Activated CD4-positive, alpha-beta T cell treated with anti-CD3 and anti-CD28 coated beads, Interleukin-2, amount 50 U/mL, for 4 hours (primary cell): ENCODE measurements at regions not wholly inside any gene's neighbourhood (a gene's known extent, or its start where the extent isn't known, plus 50 kb on each side); places are given as distances from the start of the nearest gene placed in this dataset.

Experiments used
- DNase-seq, 2 experiments: peaks; one replicate each; pipeline ENCODE4 v3.0.0-alpha.2; 2020

DNA sequence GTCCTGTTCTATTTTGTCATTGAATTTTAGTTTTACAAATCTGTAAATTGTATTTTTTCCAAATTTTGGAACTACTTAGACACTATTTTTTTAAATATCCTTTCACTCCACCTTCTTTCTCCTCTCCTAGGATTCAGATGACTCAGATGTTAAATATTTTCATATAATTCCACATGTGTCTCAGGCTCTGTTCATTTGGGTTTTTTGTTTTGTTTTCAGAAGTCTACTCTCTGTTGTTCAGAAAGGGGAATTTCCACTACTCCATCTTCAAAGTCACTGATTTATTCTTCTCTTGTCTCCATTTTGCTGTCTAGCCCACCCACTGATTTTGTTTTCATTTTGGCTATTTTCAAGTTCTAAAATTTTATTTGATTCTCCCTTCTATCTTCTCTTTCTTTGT, 264.0 kb upstream of the SLIT2 start:
- no peak for DNase-seq

DNA sequence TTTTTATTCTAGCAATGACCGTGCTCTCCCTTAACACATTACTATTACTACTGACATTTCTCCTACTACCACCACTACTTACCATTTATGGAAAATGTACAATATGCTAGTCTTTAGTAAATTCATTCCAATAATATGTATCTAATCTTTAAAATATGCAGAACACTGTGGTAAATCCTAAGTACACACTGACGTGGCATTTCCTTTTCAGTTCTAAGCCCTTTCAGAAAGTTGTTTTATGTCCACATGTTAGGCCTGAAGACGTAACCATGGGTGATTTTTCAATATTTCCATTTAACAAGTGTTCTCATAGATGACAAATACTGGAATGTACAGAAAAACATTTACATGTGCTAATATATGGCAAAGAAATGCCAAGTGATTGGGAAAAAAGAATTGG, 268.6 kb upstream of the SLIT2 start:
- DNase-seq, result no peak

DNA sequence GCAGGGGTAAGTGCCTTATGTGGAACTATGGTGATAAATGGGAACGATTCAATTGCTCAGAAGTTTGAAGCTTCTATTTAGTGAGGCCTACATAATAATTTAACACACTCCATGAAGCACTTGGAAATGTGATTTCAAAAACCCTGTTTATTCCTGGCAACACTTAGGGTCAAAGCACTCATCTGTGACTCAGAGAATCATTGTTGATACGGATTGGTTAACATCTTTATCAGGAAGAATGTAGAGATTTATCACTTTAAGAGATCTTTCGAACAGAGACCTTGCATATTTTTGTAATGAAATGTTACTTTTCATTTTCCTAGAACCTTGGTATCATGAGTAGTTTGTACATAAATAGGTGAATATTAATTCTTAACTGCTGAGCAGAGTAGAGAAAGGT, 269.1 kb upstream of the SLIT2 start:
- DNase-seq, result no peak

DNA sequence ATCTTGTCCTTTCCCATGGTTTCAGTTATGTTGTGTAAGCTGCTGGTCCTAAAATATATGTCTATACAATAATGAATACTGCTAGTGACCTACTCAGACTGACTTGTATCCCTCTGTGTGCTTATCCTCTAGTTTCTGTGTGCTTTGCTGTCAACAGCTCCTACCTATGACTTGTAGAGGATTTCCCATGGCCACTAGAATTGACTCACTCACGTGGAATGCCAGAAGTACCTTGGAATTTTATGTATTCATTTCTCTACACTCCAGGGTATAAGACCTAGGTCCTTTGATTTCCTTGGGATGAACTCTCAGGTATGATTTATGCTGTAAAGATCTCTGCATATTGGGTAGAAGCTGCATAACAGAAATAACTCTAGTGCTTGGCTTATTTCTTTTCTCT, 279.9 kb upstream of the SLIT2 start:
- no peak for DNase-seq

DNA sequence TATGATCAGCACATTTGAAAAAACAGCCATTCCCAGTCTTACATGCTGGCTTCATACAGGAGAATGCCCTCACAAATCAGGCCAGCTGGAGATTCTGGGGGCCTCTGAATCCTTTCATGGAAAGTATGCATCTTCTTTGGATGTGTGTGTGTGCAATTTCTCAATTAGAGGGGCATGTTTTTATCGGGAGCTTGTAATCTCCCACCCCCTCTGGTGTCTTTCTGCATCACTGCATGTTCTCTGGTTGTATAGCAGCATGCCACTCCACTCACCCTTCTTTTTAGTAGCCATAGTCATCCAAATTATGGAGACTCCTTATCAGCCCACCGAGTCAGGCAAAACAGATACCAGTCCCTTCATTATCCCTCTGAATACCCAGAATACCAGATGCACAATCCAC, 282.2 kb upstream of the SLIT2 start:
- no peak for DNase-seq

DNA sequence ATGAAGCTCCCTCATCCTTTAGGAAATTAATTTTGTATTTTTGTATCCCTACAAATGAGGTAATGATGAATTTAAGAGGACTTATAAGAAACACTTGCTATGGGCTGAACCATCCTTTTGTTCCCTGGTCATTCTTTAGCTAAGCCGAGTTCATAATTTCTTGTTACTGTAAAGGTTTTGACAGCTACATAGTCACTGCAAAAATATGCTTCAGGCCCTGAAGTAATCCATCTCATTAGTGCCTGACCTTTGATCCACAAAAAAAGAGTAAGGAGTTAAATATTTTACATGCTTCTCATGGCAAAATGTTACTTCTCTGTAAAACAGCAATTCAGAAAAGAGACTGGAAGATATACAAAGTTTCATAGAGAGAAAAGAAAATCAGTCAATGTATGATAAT, 290.6 kb upstream of the SLIT2 start:
- no peak for DNase-seq

DNA sequence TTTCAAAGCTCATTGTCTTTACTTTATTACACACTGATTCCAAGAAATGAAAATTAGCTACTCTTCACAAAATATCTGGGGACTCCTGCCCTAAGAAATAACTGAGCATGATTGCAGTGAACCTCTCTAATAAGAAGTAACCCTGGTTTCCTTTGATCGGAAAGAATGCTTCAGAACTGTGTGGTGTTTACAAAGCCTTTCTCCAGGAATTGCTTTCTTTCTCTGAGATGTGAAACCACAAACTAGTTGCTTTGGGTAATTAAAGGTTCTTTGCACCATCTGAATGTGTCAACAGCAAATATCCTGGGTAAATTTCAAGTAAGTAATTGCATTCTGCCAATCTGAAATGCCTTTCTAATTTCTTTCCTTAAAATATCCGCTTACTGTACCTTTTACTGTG, 292.9 kb upstream of the SLIT2 start:
- DNase-seq, result no peak

DNA sequence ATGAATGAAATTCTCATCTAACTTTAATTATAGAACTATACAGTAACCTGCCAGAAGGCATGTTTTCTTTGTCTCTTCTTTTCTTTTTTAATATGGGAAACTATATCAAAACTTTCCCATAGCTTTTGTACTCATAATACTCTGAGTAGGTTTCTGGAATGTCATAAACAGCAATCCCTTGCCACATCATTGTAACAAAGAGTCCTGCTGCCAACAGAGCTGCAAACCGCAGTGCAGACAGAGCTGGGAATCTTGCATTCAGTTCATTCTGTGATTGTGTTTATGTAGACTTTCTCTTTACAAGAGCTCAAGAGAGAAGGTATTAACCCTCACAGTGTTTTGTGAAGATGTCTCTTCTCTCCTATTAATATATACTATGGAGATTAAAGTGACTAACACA, 304.4 kb upstream of the SLIT2 start:
- no peak for DNase-seq

DNA sequence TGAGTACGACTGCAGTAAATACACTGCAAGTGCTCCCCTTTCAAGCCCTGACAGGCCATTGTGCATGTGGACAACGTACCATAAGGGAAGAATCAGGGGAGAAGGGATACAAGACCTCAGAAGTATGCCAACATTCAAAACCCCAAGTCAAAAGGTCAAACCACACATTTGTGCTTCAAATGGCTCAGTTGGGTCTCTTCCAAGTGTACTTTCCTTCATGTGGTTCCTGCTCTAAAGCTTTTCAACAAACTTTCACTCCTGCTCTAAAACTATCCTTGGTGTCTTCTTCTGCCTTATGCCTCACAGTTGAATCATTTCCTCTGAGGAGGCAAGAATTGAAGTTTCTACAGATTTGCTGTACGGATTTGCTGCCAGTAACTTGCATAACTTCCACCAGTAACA, 305.7 kb upstream of the SLIT2 start:
- DNase-seq, result no peak

DNA sequence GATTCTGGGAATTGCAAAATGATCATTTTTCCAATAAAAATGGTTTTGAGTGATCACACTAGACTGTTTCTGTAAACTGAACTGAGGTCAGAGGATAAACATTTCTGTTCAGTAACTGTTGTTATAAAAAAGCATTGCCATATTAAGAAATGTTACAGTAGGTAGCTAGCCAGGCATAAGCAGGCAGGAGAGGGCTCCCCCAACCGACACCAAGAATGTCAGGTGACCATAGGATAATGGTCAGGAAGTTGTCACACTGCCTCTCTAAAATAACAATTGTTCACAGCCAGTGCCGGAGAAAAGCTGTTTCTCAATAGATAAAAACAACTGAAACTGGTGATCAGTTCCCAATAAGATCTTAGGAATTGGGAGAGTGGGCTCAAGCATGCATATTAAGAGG, 306.2 kb upstream of the SLIT2 start:
- no peak for DNase-seq

DNA sequence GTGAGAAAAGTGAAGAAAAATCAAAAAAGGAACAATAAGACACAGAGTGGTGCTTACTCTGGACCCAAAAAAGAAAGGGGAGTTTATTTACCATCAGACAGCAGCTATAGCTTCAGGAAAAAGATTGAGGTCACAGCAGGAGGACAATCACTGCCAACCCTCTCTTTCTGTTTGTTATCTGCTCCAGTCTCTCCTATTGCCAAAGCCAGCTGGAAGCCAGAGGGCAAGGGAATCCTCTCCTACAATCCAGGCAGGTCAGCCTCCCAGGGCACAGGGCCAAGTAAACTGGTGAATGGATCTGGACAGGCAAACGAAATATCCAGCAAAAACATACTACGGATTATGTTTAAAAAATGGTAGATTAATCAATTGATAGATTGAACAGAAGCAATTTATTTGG, 306.9 kb upstream of the SLIT2 start:
- no peak for DNase-seq

DNA sequence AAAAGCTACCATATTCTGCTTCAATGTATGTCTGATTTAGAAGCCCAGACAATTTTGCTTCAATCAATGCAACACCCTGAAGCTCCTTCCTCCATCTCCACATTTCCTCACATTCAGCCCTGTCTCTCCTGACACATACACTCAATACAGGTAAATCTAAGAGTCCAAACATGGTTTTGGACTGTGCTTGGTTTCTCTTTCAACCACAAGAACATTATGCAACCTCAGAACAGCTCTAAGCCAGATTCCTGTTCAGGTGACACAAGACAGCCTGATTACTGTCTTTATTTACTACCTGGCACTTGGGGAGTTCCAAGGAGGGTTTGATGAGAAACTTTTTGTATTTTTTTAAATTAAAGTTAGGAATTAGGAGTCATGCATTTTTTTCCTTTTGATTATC, 307.5 kb upstream of the SLIT2 start:
- no peak for DNase-seq

DNA sequence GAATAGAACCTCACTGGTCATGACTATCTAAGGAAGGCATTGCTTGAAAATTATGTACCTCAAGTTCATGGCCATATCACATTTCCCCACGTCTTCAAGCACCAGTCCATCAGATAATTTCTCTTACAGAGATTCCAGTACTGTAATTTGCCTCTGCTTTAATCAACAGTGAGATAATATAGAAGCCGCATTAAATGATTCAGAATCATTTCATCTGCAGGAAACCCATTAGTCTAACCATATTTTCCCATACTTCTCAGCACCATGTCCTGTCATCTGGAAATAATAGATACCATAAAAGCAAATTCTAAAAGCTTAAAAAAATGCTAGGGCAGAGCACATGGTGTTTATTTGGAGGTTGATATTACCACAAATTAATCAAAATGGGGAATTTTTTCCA, 310.3 kb upstream of the SLIT2 start:
- DNase-seq, result no peak

DNA sequence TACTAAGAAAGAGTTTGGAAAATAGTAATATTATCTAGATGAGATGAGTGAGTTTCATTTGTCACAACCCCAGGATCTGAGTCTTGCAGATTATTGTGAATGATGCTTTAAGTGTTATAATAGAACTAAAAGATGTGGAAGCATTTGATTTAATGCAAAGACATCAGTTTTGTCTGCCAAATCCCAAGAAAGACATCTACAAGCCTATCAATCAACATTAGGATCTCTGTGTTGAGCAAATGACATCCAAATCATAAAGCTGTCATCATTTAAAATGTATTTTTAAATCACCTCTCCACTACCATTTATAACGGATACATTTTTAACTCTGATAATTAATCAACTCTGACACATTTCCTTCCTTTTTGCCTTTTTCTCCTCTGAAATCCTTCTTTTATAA, 310.8 kb upstream of the SLIT2 start:
- no peak for DNase-seq

DNA sequence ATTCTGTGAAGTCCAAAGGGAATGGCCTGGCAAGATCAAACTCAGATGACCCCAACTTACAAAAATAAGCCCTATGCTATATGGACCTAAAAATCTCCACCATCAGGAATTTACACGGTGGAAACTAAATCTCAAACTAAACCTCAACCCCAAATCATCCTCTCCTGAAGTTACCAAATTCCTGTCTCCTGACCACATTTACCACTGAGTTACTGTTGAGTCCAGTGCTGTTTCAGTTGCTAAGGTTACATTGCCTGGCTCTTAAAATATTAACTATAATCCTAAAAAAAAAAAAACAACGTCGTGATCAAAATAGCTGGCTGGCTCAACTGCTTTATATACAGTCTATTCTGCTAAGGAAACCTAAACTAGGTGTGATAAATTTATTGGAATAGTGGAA, 315.2 kb upstream of the SLIT2 start:
- DNase-seq, result no peak

DNA sequence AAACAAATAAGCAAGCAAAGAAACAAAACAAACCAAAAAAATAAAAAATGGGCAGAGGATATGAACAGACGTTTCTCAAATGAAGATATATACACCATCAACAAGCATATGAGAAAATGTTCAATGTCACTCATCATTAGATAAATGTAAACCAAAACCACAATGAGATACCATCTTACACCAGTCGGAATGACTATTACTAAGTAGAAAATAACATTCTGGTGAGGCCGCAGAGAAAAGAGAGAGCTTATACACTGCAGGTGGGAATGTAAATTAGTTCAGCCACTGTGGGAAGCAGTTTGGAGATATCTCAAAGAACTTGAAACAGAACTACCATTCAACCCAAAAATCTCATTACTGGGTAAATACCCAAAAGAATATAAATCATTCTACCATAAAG, 321.0 kb upstream of the SLIT2 start:
- DNase-seq, result no peak

DNA sequence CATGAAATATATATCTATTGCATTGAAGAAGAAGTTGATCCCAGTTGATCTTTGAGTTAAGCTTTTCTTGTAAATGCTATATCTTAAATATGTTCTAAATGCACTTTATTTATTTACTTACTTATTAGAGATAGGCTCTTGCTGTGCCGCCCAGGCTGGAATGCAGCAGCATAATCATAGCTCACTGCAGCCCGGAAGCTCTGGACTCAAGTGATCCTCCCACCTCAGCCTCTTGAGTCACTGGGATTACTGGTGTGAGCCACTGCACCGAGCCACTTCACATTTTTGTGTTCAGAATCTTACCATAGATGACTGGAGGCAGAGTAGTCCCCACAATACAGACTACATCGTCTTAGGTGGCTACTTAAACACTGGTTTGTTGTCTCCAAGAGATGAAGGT, 324.3 kb upstream of the SLIT2 start:
- no peak for DNase-seq

DNA sequence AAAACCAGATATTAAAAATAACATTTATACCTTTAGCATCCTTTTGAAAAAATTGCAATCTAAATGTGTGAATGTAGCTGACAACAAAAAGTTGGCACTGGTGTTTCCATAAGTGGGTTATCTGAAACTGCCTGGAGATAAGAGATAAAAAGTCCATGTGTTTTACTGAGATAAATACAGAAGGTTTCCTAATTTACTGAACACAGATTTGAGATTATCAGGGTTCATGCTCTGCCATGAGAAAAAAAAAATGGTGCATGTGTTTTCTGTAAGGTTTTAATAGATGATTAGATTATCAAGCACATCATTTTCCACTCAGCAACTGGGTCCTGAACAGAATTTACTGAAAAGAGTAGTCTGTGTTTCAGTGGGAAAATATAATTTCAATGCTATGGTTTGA, 326.2 kb upstream of the SLIT2 start:
- no peak for DNase-seq

DNA sequence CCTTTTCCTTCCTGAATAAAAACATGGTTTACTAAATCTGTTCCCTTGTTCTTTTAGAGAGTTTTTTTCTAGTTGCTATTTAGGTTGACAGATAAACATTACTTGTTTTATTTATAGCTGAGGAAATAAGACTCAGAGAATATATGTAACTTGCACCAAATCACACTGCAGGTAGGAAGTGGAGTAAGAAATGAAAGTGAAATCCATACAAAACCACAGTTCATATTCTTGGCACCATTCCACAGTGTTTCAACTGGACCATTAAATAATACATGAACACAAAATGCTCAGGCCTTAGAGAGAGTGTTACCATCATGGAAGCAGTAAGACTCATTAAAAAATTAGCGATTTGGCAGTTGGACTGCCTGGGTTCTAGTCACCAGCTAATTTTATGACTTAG, 326.9 kb upstream of the SLIT2 start:
- DNase-seq, result no peak

DNA sequence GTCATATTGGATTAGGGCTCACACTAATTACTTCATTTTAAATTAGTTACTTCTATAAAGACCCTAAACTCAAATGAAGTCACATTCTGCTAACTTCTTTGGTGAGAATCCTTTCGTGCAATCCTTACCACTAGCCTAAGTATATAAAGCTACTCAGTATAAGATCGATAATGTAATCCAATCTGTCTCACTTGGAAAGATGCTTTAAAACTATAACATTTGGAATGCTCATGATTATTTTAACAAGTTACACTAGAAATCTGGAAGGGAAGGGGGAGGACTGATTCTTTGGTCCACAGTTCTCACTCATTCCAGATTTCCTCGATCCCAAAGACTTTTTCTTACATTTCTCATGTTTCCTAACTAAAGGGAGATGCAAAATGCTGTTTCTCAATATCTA, 336.4 kb upstream of the SLIT2 start:
- DNase-seq, result no peak

DNA sequence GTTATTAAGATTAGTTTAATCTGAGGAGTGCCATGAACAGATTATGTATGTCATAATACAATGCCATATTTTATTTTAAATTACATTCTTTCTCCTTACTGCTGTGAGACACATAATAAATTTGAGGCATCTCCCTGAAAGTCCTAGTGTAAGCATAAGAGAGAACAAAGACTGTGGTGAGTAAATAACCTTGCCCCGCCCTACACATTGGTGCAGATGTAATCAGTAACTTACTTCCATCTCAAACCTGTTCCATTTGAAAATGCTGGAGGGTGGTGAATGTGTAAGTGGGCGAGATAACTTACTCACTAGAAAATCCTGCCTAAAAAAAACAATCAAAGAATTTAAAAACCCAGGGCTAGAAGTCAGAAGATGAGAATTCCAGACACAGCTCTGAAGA, 338.1 kb upstream of the SLIT2 start:
- DNase-seq, result no peak

DNA sequence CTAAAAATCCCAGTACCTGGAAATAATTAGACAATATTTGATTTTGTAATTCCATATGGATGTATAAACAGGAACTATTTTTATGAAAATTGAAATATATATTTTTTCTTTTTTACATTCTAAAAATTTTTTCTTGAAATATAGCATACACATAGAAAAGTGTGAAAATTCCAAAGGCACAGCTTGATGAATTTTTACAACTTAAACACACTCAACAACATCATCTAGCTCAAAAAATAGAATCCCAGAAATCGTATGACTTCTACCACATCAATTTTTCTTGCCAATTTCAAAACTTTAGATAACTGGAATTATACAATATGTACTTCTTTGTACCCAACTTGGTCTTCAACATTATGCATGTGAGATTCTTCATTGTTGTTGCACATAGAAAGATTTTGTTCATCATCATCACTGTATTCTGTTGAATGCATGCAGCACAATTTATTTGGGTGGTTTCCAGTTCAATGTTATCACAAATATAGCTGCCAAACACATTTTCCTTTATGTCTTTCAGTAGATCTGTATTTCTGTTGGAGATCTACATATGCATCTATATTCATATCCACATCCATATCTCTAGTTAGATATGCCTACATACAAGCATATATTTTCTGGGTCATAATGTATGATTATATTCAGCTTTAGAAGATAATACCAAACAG, 340.7 kb upstream of the SLIT2 start:
- DNase-seq, result no peak

DNA sequence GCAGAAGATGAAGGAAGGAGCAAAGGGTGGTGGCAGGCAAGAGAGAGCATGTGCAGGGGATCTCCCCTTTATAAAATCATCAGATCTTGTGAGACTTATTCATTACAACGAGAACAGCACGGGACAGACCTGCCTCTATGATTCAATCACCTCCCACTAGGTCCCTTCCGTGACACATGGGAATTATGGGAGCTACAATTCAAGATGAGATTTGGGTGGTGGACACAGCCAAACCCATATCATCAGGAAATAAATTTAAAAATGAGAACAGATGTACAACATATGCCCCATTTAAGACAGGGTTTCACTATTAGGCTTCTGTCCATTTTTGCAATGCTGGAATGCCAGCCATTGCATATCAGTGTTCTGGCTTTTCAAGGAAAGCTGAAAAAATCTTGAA, 346.7 kb upstream of the SLIT2 start:
- no peak for DNase-seq

DNA sequence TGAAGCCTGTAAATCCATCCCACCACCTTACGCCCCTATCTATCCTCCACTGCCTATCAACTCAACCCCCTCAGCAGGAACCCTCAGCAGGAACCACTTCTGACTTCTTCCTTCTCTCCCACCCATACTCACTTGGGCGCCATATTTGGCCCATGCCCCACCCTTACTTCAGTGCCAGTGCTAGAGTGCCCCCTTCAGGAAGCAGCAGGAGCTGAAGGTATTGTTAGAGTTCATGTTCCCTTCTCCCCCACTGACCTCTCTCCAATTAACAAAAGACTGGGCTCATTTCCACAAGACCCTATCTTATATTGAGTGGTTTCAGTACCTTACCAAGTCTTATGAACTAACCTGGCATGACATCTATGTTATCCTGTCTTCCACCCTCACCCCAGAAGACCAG, 363.1 kb upstream of the SLIT2 start:
- no peak for DNase-seq

DNA sequence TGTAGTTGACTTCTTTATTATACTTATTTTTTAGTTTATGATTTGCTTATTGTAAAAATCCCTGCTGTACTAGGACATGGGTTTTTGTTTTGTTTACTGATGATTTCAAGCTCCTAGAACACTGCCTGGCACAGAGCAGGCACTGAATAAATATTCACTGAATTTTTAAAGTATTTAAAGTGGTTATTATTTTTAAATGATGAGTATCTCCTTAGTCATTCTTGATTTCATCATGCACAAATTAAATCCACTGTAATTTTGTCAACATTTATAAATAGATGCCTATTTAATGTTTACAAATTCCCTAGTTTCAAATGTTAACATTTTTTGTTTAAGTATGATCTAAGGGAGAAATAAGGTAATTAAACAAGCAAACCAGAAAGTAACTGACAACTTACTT, 367.9 kb upstream of the SLIT2 start:
- DNase-seq, result no peak

DNA sequence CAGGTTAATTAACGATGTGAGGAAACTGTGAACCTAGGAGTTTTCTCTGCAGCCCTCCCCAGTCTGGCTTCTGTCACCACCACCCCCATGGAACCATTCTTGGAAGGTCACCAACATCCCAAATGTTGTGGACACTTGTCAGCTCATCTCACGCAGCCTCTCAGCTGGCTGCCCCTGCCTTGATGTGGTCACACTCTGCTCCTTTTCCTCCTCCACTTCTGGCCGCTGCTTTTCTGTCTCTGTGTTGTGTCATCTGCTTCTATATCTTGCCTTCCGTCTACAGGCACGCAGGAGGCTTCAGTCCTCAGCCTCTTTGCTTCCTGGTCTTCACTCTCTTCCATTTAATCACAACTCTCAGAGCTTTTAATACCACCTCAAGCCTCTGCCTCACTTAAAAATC, 371.5 kb upstream of the SLIT2 start:
- DNase-seq, result no peak
